GM12878 (cell line): ENCODE measurements at regions not wholly inside any gene's neighbourhood (a gene's known extent, or its start where the extent isn't known, plus 50 kb on each side); places are given as distances from the start of the nearest gene placed in this dataset.

Source experiments
- BACH1 ChIP-seq: fragments of 450-650 bp; IDR thresholded peaks from 2 replicates; pipeline ENCODE4 v1.6.1; 2017; ENCODE audit warnings: mild to moderate bottlenecking, borderline replicate concordance
- CTCF ChIP-seq, 3 experiments: IDR thresholded peaks in 2 of 3; conservative IDR thresholded peaks in 1 of 3; 2 replicates each; pipeline ENCODE4 v1.5.1; 2011; ENCODE audit warnings: low read depth in 3 of 3, low read length in 3 of 3, mild to moderate bottlenecking in 3 of 3, control low read depth in 2 of 3, moderate library complexity in 2 of 3, inconsistent platforms in 1 of 3, mixed read lengths in 1 of 3; ENCODE audit not compliant: control insufficient read depth in 2 of 3, insufficient read depth in 1 of 3; ENCODE audit errors: extremely low read depth in 1 of 3
- E2F4 ChIP-seq: IDR thresholded peaks from 2 replicates; pipeline ENCODE4 v1.6.1; 2012; ENCODE audit warnings: low read depth, low read length, improper control_type of control experiment
- ETV6 ChIP-seq, 2 experiments: fragments of 450-650 bp in 1 of 2; IDR thresholded peaks in 1 of 2; conservative IDR thresholded peaks in 1 of 2; 2 replicates each; pipeline ENCODE4 v1.6.1; 2014; ENCODE audit warnings: antibody characterized with exemption in 1 of 2, borderline replicate concordance in 1 of 2, low read depth in 1 of 2, mild to moderate bottlenecking in 1 of 2, moderate library complexity in 1 of 2
- IRF3 ChIP-seq: fragments of 450-650 bp; IDR thresholded peaks from 2 replicates; pipeline ENCODE4 v1.6.1; 2014; ENCODE audit warnings: mild to moderate bottlenecking
- JUND ChIP-seq: IDR thresholded peaks from 2 replicates; pipeline ENCODE4 v1.6.1; 2012; ENCODE audit warnings: low read depth, mild to moderate bottlenecking, low read length, improper control_type of control experiment, moderate library complexity
- POLR2AphosphoS5 ChIP-seq: IDR thresholded peaks from 2 replicates; pipeline ENCODE4 v1.6.1; 2011; ENCODE audit warnings: mild to moderate bottlenecking, low read length, inconsistent platforms
- YBX1 ChIP-seq: fragments of 450-650 bp; IDR thresholded peaks from 2 replicates; pipeline ENCODE4 v1.6.1; 2016; ENCODE audit warnings: antibody characterized with exemption
- ZNF24 ChIP-seq: fragments of 450-650 bp; IDR thresholded peaks from 2 replicates; pipeline ENCODE4 v1.6.1; 2017; ENCODE audit warnings: antibody characterized with exemption, mild to moderate bottlenecking
- ZSCAN29 ChIP-seq: fragments of 450-650 bp; IDR thresholded peaks from 2 replicates; pipeline ENCODE4 v1.6.1; 2017; ENCODE audit warnings: mild to moderate bottlenecking, moderate library complexity
- TF ChIP-seq, protein P1 (sequence below): fragments of 450-650 bp; conservative IDR thresholded peaks from 2 replicates; pipeline ENCODE4 v1.6.1; 2017; ENCODE audit warnings: mild to moderate bottlenecking, moderate library complexity

DNA sequence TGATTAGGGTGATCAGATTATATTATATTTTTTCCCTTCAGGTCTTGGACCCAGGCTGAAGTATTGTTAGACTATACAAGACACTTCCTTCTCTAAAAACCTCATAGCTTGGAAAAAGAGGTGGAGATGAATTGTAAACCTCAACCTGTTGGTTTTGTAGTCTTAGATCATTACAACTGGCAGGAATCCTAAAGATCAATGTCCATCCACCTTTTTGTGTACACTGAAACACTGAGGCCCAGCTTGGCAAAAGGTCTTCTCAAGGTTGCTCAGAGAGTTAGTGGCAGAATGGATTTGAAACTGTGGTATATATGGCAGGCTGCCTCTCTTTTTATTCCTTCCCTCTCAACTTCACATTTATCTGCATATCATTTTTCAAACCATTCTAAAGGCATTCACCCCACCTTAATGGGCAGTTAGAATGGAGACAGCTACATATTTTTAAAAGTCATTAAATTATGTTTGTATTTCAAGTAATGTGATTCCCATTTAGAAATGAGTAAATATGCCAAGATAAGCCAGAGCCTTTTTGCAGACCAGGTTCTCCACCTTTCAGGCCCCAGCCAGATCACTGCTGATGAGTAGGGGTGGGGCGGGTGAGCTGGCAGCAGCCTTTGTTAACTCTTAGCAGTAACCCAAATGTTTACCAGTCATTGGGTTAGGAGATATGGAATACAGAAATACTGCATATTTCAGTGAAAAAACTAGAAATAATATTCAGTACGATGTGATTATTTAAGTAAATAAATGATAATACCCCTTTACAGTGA is 243.2 kb upstream of the F9 start:
- no peak for TF ChIP-seq CTCF (IDR thresholded peaks at IDR 0.05 in 2 of 3, conservative IDR thresholded peaks at IDR 0.05 in 1 of 3; ENCODE audit: control insufficient read depth in 2 of 3, extremely low read depth in 1 of 3, insufficient read depth in 1 of 3, low read depth in 3 of 3, low read length in 3 of 3)
- no peak for TF ChIP-seq E2F4
- TF ChIP-seq ZSCAN29, result no peak
- TF ChIP-seq BACH1, result no peak
- TF ChIP-seq, protein P1, sequence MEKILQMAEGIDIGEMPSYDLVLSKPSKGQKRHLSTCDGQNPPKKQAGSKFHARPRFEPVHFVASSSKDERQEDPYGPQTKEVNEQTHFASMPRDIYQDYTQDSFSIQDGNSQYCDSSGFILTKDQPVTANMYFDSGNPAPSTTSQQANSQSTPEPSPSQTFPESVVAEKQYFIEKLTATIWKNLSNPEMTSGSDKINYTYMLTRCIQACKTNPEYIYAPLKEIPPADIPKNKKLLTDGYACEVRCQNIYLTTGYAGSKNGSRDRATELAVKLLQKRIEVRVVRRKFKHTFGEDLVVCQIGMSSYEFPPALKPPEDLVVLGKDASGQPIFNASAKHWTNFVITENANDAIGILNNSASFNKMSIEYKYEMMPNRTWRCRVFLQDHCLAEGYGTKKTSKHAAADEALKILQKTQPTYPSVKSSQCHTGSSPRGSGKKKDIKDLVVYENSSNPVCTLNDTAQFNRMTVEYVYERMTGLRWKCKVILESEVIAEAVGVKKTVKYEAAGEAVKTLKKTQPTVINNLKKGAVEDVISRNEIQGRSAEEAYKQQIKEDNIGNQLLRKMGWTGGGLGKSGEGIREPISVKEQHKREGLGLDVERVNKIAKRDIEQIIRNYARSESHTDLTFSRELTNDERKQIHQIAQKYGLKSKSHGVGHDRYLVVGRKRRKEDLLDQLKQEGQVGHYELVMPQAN, result no peak
- no peak for TF ChIP-seq ZNF24
- no peak for TF ChIP-seq IRF3
- TF ChIP-seq YBX1, result no peak
- no peak for TF ChIP-seq ETV6 (conservative IDR thresholded peaks at IDR 0.05 in 1 of 2, IDR thresholded peaks at IDR 0.05 in 1 of 2; ENCODE audit: borderline replicate concordance in 1 of 2, low read depth in 1 of 2)
- TF ChIP-seq POLR2AphosphoS5, result no peak
- TF ChIP-seq JUND, result no peak
